ENCODE measurements at regions not wholly inside any gene's neighbourhood (a gene's known extent, or its start where the extent isn't known, plus 50 kb on each side); places are given as distances from the start of the nearest gene placed in this dataset.

- no peak for DNase-seq (ENCODE audit: extremely low spot score)
Observed at GRCh38 chr10:131850383-131850870, 50.4 kb upstream of the PPP2R2D start.

More at GRCh38 chr10:131850383-131850870, 50.4 kb upstream of the PPP2R2D start:
- intact Hi-C loops (cut with DNase I) = no loop called here
- H3K27ac ChIP-seq (replicated peaks in 1 of 4) = no peak overlapping the region
- no peaks in the 10 kb centered on the region for H3K9me3 ChIP-seq
- H3K36me3 ChIP-seq = no peaks in the 10 kb centered on the region
- peaks cover 0 to 35% (median 0%) of the 10 kb centered on the region in 4 donors for H3K27me3 ChIP-seq
- H3K4me1 ChIP-seq = no peaks in the 10 kb centered on the region
- no peak overlapping the region for H3K4me3 ChIP-seq
- 76% methylated on average over 6 of the region's 6 CpGs for WGBS
- TF ChIP-seq POLR2A (IDR thresholded peaks at IDR 0.05; ENCODE audit: low read depth) = no peak
- TF ChIP-seq, protein P1, sequence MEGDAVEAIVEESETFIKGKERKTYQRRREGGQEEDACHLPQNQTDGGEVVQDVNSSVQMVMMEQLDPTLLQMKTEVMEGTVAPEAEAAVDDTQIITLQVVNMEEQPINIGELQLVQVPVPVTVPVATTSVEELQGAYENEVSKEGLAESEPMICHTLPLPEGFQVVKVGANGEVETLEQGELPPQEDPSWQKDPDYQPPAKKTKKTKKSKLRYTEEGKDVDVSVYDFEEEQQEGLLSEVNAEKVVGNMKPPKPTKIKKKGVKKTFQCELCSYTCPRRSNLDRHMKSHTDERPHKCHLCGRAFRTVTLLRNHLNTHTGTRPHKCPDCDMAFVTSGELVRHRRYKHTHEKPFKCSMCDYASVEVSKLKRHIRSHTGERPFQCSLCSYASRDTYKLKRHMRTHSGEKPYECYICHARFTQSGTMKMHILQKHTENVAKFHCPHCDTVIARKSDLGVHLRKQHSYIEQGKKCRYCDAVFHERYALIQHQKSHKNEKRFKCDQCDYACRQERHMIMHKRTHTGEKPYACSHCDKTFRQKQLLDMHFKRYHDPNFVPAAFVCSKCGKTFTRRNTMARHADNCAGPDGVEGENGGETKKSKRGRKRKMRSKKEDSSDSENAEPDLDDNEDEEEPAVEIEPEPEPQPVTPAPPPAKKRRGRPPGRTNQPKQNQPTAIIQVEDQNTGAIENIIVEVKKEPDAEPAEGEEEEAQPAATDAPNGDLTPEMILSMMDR (IDR thresholded peaks at IDR 0.05) = no peak
- TF ChIP-seq EP300 (IDR thresholded peaks at IDR 0.05) = no peak
- TF ChIP-seq POLR2AphosphoS5 (IDR thresholded peaks at IDR 0.05) = no peak
